Midbrain (tissue), 1 donor: ENCODE measurements at regions not wholly inside any gene's neighbourhood (a gene's known extent, or its start where the extent isn't known, plus 50 kb on each side); places are given as distances from the start of the nearest gene placed in this dataset.

ENCODE experiments used
- DNase-seq: peaks from one replicate; lab custom pipeline; 2025; lab: John Stamatoyannopoulos, UW

DNA sequence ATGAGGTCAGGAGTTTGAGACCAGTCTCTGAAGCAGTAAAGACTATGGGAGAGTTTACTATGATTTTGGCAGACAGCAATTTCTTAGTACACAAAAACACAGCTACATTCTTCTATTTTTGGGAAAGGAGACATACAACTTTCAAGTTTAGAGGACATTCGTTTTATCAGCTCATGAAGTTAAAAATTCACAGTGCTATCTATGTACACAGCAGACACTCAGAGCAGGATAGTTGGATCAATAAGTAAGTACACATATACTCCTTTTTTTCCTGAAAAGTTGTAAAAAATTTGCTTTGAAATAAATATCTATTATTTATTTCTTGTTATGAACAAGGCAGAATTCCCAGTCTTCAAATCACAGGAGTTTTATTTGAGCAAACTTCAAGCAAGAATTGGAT lies 159.7 kb downstream of the SERPINI1 start:
- DNase-seq = no peak

DNA sequence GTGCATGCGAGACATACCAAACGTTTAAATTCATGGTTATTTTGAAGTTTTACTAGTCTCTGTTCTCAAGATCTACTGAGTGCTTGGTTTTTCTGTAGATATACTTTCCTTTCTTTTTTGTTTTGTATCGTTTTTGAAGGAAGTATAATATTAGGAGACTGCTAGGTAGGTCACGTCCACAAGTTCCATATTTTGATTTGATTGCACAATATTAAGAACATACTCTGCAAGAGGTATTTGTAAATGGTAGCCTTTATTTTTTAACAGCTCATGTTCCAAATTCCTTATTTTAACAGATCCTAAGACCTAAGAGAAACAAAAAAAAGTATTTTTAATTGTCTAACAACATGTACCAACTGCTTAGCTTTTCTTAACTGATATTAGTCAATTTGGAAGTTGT lies 156.7 kb downstream of the SERPINI1 start:
- DNase-seq = no peak

DNA sequence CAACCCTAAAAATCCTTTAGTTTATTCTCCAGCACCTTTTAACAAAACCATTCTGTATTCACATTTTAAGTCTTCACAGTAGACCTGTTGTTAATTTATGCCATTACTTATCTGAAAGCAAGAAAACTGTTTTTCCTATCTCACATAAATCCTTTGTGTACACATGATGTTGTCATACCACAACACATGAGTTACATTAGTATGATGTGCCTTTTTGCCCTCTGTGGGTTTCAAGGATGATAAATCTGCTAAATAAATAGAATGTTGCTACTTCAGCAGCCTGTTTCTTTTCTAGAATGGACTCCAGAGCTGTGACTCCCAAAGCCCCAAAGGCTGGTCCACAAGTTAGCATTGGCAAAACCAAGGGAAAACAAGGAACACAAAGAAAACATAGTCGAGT lies 151.6 kb downstream of the SERPINI1 start:
- no peak for DNase-seq

DNA sequence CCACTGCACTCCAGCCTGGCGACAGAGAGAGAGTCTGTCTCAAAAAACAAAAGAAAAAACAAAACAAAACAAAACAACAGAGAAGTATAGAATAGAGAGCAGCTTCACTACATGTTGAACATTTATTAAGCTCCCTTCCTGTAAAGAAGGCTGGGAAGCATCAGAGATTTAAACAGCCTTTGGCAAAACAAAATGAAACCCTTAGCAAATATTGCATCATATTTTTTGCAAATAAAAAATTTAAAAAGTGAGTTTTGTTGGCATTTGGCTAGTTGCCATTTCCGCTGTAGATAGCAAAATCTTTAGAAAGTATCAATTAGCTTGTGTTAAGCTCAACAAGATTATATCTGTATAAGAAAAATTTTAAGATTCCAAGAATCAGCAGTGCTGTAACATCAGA lies 151.2 kb downstream of the SERPINI1 start:
- DNase-seq = no peak

DNA sequence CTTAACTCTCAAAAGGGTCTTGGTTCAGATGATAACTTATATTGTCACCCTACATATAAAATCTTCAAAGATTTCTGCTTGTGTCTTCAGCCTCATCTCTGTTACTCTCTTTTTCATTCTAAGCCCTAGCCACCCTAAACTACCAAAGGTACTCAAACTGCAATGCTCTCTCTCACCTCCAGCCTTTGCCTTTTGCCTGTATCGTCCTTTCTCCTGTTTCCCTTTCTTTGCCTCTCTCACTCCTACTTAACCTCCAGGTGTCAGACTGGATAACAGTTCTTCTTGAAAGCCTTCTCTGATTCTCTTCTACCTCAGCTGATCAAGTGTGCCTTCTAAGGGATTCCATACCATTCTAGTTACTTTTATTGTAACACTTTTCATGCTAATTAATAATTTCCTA lies 149.8 kb downstream of the SERPINI1 start:
- no peak for DNase-seq

DNA sequence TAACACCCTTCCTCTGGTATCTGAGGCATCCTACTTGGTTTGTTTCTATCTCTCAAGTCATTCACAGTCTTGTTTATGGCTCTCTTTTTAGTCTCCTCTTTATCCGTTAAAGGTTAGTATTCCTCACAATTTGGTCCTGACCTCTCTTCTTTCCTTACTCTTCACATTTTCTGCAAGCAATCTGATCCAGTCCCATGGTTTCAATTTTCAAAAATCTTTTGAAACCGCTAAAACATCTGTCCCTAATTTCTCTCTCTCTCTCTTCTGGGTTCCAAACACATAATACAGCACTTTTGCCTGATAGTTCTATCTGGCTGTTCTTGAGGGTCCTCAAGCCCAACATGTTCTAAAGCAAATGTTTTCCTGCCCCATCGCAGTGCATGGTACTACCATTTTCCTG lies 149.0 kb downstream of the SERPINI1 start:
- DNase-seq = no peak

DNA sequence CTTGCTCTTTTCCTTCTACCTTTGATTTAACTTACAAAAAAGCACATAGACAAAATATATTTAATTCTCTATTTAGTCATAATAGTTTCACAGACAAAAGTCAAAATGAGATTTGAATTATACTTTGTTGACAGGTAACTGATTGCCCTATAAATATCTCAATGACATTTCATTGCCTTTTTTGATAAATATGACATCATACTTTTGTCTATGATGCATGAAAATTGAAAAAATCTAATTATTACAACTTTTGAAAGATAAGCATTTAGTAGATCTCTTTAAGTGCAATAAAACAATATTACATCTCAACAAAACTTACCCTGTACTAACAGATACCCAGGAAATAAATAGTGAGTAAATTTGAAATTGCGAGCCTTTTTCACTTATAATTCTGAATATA lies 147.9 kb downstream of the SERPINI1 start:
- no peak for DNase-seq

DNA sequence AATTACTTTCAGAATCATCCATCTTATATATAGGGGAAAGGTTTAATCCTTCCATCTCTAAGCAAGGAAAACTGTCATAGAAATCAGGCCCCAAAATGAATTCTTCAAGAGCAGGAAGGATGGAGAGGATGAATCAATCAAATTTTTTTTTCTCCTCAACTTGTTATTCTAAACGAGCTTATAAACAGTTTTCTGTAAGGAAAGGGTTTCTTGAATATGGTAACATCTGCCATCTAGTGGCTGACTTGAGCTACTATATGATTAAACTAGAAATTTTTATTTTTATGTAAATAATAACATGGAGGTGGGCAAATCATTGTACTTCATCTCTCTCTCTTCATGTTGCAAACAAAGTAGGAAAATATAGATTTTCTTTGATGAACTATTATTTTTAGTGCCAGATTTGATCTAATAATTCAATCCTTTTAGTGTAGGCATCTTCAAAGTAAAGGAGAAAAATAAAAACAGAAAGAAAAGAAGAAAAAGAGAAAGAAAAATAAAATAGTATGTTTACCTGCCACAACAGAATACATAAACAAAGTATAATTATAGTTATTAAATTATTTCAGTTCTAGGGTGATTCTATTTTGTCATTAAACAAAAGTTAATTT lies 146.6 kb downstream of the SERPINI1 start:
- DNase-seq = peak; percentile 13

DNA sequence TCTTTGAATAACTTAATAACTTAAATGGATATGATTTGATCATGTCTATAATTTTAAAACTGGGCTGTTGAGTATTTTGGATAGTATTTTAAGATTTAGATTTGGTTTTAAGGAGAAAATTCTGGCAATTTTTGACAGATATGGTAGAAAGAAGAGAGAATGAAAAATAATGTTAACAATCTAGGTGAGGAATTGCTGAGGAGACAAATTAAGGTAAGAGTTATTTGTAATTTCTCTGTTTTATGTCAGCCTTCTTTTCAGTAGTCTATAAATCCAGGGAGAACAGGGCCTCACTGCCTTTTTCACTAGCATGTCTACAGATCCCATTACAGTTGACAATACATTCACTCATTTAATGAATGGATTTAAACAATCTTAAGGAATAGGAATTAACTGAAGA lies 144.7 kb downstream of the SERPINI1 start:
- no peak for DNase-seq

DNA sequence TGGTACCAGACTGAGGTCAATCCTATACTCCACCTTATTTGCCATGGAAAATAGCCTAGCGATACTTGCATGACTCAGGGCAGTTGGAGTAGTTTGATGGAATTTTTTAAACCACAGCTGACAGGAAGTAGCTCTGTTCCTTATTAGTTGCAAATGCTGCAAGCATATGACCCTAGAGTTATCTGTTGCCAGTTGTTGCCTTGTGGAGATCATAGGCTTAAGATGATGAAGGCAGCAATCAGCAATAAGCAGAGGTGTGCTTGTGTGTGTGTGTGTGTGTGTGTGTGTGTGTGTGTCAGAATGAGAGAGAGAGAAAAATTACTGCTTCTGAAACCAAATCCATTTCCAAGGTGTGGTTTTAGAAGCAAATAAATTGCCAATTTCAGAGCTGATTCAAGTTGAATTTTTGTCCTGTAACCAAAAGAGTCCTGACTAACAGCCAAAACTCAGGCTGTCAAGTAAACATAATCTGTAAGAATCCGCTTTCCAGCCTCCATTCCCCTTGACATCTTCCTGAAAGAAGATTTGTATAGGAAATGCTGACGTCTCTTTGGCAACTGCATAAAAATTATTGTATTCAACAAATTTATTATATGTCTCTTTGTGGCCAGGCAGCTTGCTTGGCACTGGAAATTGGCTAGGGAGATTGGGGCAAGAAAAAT lies 141.2 kb downstream of the SERPINI1 start:
- no peak for DNase-seq
